NT2/D1 (cell line): ENCODE measurements at regions not wholly inside any gene's neighbourhood (a gene's known extent, or its start where the extent isn't known, plus 50 kb on each side); places are given as distances from the start of the nearest gene placed in this dataset.
"Not testable (repeated sequence)": the region's sequence is repeated elsewhere in the genome, so short reads cannot be mapped to it uniquely, and the experiment has no call there.

Experiments
- DNase-seq: peaks from one replicate; pipeline ENCODE4 v3.0.0-alpha.2; 2011; ENCODE audit warnings: low read depth, low spot score
- H3K27me3 ChIP-seq: 2 replicates; pipeline ENCODE4 v1.6.0; 2011; ENCODE audit warnings: mild to moderate bottlenecking; ENCODE audit not compliant: insufficient read length, insufficient read depth
- H3K36me3 ChIP-seq: 2 replicates; pipeline ENCODE4 v1.6.1; 2011; ENCODE audit warnings: mild to moderate bottlenecking, low read length, mixed read lengths; ENCODE audit not compliant: insufficient read depth, insufficient read length
- H3K4me1 ChIP-seq: 2 replicates; pipeline ENCODE4 v1.5.1; 2011; ENCODE audit not compliant: insufficient read depth, insufficient read length
- H3K4me3 ChIP-seq: 2 replicates; pipeline ENCODE4 v1.5.1; 2011; ENCODE audit warnings: low read depth; ENCODE audit not compliant: insufficient read length
- H3K9ac ChIP-seq: 2 replicates; pipeline ENCODE4 v1.6.0; 2011; ENCODE audit warnings: low read depth; ENCODE audit not compliant: insufficient read length
- H3K9me3 ChIP-seq: 2 replicates; pipeline ENCODE4 v1.5.1; 2011; ENCODE audit warnings: mild to moderate bottlenecking, low read length; ENCODE audit not compliant: insufficient read depth
- SUZ12 ChIP-seq: IDR thresholded peaks from 2 replicates; pipeline ENCODE4 v1.6.1; 2011; ENCODE audit not compliant: insufficient read length, insufficient read depth; ENCODE audit errors: extremely low read depth
- YY1 ChIP-seq: IDR thresholded peaks from 2 replicates; pipeline ENCODE4 v1.6.1; 2011; ENCODE audit not compliant: insufficient read length, insufficient read depth
- ZNF274 ChIP-seq: IDR thresholded peaks from 2 replicates; pipeline ENCODE4 v1.6.1; 2011; ENCODE audit warnings: mild to moderate bottlenecking, low read depth, low read length

GRCh38 chr3:11709782-11710181 is 66.1 kb upstream of the VGLL4 start:
- Histone ChIP-seq H3K4me3 (no peak overlapping the region), H3K27me3 (no peaks in the 10 kb centered on the region), H3K9me3 (peaks cover 12% of the 10 kb centered on the region), H3K4me1 (peaks cover 3% of the 10 kb centered on the region), H3K9ac (no peak overlapping the region), H3K36me3 (no peaks in the 10 kb centered on the region)
- TF ChIP-seq YY1: no peak
- no peak for TF ChIP-seq ZNF274
- TF ChIP-seq SUZ12: no peak
- DNase-seq: no peak

- not testable (repeated sequence) for H3K9ac ChIP-seq, H3K36me3 ChIP-seq, DNase-seq
Measured at GRCh38 chr3:11707084-11707483, 63.4 kb upstream of the VGLL4 start.

GRCh38 chr3:11706604-11707003 is 62.9 kb upstream of the VGLL4 start:
- no peak overlapping the region for H3K4me3 ChIP-seq
- no peak overlapping the region for H3K9ac ChIP-seq
- no peak for DNase-seq
- H3K27me3 ChIP-seq: no peaks in the 10 kb centered on the region
- H3K9me3 ChIP-seq: peaks cover 12% of the 10 kb centered on the region
- TF ChIP-seq ZNF274 (no peak), YY1 (no peak), SUZ12 (no peak)
- no peaks in the 10 kb centered on the region for H3K4me1 ChIP-seq
- H3K36me3 ChIP-seq: no peaks in the 10 kb centered on the region

More at GRCh38 chr3:11707084-11707483, 63.4 kb upstream of the VGLL4 start:
- not testable (repeated sequence) for H3K27me3 ChIP-seq, H3K4me3 ChIP-seq, H3K4me1 ChIP-seq
- H3K9me3 ChIP-seq: peaks cover 12% of the 10 kb centered on the region

- TF ChIP-seq ZNF274 (no peak), SUZ12 (no peak), YY1 (no peak)
- no peaks in the 10 kb centered on the region for H3K4me1 ChIP-seq
- no peak for DNase-seq
- H3K27me3 ChIP-seq: no peaks in the 10 kb centered on the region
- H3K36me3 ChIP-seq: peaks cover 9% of the 10 kb centered on the region
- no peak overlapping the region for H3K9ac ChIP-seq
- H3K9me3 ChIP-seq: peaks cover 8% of the 10 kb centered on the region
- H3K4me3 ChIP-seq: no peak overlapping the region
Measured at GRCh38 chr3:11705049-11705448, 61.3 kb upstream of the VGLL4 start.

- Histone ChIP-seq H3K4me1 (no peaks in the 10 kb centered on the region), H3K4me3 (no peak overlapping the region), H3K27me3 (no peaks in the 10 kb centered on the region), H3K9me3 (no peaks in the 10 kb centered on the region), H3K9ac (no peak overlapping the region), H3K36me3 (peaks cover 9% of the 10 kb centered on the region)
- TF ChIP-seq YY1: no peak
- DNase-seq: no peak
Measured at GRCh38 chr3:11703146-11703545, 59.4 kb upstream of the VGLL4 start.

GRCh38 chr3:11699083-11699427 is 55.3 kb upstream of the VGLL4 start:
- H3K4me1 ChIP-seq: no peaks in the 10 kb centered on the region
- TF ChIP-seq ZNF274: no peak
- no peak for TF ChIP-seq SUZ12
- TF ChIP-seq YY1: no peak

GRCh38 chr3:11698326-11699082 is 54.8 kb upstream of the VGLL4 start:
- Histone ChIP-seq H3K36me3 (peaks cover 9% of the 10 kb centered on the region), H3K9me3 (no peaks in the 10 kb centered on the region), H3K9ac (no peak overlapping the region), H3K4me1 (no peaks in the 10 kb centered on the region), H3K4me3 (no peak overlapping the region), H3K27me3 (no peaks in the 10 kb centered on the region)
- no peak for DNase-seq
- TF ChIP-seq YY1 (no peak), ZNF274 (no peak), SUZ12 (no peak)

More at GRCh38 chr3:11699083-11699427, 55.3 kb upstream of the VGLL4 start:
- Histone ChIP-seq H3K9ac (no peak overlapping the region), H3K27me3 (no peaks in the 10 kb centered on the region), H3K9me3 (no peaks in the 10 kb centered on the region), H3K4me3 (no peak overlapping the region), H3K36me3 (peaks cover 9% of the 10 kb centered on the region)
- DNase-seq: no peak

GRCh38 chr3:11697701-11698100 is 54.0 kb upstream of the VGLL4 start:
- no peaks in the 10 kb centered on the region for H3K4me1 ChIP-seq
- no peak overlapping the region for H3K4me3 ChIP-seq
- no peaks in the 10 kb centered on the region for H3K9me3 ChIP-seq
- DNase-seq: no peak
- H3K36me3 ChIP-seq: peaks cover 11% of the 10 kb centered on the region
- H3K27me3 ChIP-seq: no peaks in the 10 kb centered on the region
- no peak for TF ChIP-seq YY1
- TF ChIP-seq SUZ12: no peak
- TF ChIP-seq ZNF274: no peak
- H3K9ac ChIP-seq: no peak overlapping the region
